Colonic mucosa (tissue), 4 donors: ENCODE measurements at regions not wholly inside any gene's neighbourhood (a gene's known extent, or its start where the extent isn't known, plus 50 kb on each side); places are given as distances from the start of the nearest gene placed in this dataset.

ENCODE experiments used
- DNase-seq: peaks from one replicate; pipeline ENCODE4 v3.0.0-alpha.2; 2020
- H3K27ac ChIP-seq: fragments of 200-600 bp; one replicate; pipeline ENCODE4 v1.8.0; 2021
- H3K27me3 ChIP-seq: fragments of 200-600 bp; one replicate; pipeline ENCODE4 v1.8.0; 2021
- H3K36me3 ChIP-seq: fragments of 200-600 bp; one replicate; pipeline ENCODE4 v1.8.0; 2021
- H3K4me1 ChIP-seq: fragments of 200-600 bp; one replicate; pipeline ENCODE4 v1.8.0; 2021; ENCODE audit warnings: mild to moderate bottlenecking
- H3K4me3 ChIP-seq: fragments of 200-600 bp; one replicate; pipeline ENCODE4 v1.8.0; 2021
- H3K9ac ChIP-seq, 2 donors: one replicate each; pipeline ENCODE4 v1.7.0; 2013; ENCODE audit warnings: control low read depth in 2 of 2, low read depth in 2 of 2, low read length in 2 of 2
- H3K9me3 ChIP-seq: fragments of 200-600 bp; one replicate; pipeline ENCODE4 v1.8.0; 2021
- intact Hi-C: fragments of 100-400 bp; cut with DNase I; formaldehyde crosslinking; loops from one replicate; pipeline ENCODE4 v1.14.1; 2022
- TF ChIP-seq, protein P1 (sequence below): fragments of 200-600 bp; IDR thresholded peaks from one replicate; pipeline ENCODE4 v1.8.0; 2022; ENCODE audit warnings: antibody characterized with exemption, mild to moderate bottlenecking
- donor health status: healthy.
- donor health status: DM: no; HTN: no; CAD: no.
- donor health status: DM: no; HTN: no; CAD: no.

DNA sequence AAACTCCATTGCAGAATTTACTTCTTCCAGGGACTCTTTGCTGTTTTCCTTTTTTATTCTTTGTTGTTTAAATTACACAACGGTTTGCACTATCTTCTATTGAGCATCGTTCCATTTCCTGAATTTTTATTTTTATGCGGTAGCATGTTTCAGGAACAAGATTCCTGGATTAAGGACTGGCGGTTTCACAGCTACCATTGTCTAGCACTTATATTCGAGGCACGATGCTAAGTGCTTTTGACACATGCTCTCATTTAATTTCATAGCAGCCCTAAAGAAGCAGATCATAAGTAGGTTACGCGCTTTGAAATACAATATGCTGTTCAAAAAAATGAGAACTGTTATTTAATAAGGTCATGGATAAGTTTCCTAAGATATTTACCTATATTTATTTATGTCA, 354.4 kb downstream of the ARL6IP6 start:
- no peak for DNase-seq
- Histone ChIP-seq H3K27ac (no peak overlapping the region), H3K4me1 (peaks cover under 1% of the 10 kb centered on the region), H3K9me3 (no peaks in the 10 kb centered on the region), H3K36me3 (no peaks in the 10 kb centered on the region), H3K4me3 (no peak overlapping the region), H3K27me3 (no peaks in the 10 kb centered on the region), H3K9ac (no peak overlapping the region)
- intact Hi-C loops: no loop called here
- TF ChIP-seq, protein P1, sequence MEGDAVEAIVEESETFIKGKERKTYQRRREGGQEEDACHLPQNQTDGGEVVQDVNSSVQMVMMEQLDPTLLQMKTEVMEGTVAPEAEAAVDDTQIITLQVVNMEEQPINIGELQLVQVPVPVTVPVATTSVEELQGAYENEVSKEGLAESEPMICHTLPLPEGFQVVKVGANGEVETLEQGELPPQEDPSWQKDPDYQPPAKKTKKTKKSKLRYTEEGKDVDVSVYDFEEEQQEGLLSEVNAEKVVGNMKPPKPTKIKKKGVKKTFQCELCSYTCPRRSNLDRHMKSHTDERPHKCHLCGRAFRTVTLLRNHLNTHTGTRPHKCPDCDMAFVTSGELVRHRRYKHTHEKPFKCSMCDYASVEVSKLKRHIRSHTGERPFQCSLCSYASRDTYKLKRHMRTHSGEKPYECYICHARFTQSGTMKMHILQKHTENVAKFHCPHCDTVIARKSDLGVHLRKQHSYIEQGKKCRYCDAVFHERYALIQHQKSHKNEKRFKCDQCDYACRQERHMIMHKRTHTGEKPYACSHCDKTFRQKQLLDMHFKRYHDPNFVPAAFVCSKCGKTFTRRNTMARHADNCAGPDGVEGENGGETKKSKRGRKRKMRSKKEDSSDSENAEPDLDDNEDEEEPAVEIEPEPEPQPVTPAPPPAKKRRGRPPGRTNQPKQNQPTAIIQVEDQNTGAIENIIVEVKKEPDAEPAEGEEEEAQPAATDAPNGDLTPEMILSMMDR: no peak

GRCh38 chr2:153072077-153072476, 353.7 kb downstream of the ARL6IP6 start:
- no peaks in the 10 kb centered on the region for H3K27me3 ChIP-seq
- intact Hi-C loops: no loop called here

GRCh38 chr2:153071090-153071489, 352.7 kb downstream of the ARL6IP6 start:
- no peak for DNase-seq
- no peak overlapping the region for H3K4me3 ChIP-seq
- no peaks in the 10 kb centered on the region for H3K36me3 ChIP-seq
- H3K9me3 ChIP-seq: no peaks in the 10 kb centered on the region
- H3K27me3 ChIP-seq: no peaks in the 10 kb centered on the region
- H3K4me1 ChIP-seq: no peaks in the 10 kb centered on the region
- no peak overlapping the region for H3K27ac ChIP-seq
- H3K9ac ChIP-seq: no peak overlapping the region
- TF ChIP-seq, protein P1: no peak
- intact Hi-C loops: no loop called here

More at GRCh38 chr2:153072077-153072476, 353.7 kb downstream of the ARL6IP6 start:
- H3K9me3 ChIP-seq: no peaks in the 10 kb centered on the region
- no peaks in the 10 kb centered on the region for H3K36me3 ChIP-seq
- no peak overlapping the region for H3K4me3 ChIP-seq
- H3K4me1 ChIP-seq: no peaks in the 10 kb centered on the region
- DNase-seq: no peak
- H3K27ac ChIP-seq: no peak overlapping the region
- H3K9ac ChIP-seq: no peak overlapping the region
- TF ChIP-seq, protein P1: no peak

DNA sequence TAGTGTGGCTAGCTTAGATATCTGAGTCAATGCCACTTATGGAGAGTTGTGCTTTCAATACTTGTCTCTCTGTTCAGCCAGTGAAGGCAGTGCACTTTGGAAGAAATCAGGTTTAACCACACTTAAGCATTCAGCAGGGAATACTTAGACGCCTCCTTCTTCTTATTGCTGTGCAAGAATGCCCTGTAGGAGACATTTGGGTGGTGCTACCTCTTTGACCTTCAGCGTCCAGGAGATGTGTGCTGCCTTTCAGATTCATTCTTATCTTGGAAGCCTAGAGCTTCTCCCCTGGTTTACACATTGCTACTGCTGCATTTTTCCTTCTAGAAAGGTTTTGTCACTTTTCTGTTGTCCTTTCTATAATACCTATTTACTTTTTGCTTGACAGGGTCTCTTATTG, 350.5 kb downstream of the ARL6IP6 start:
- H3K9ac ChIP-seq: no peak overlapping the region
- TF ChIP-seq, protein P1: no peak
- no peaks in the 10 kb centered on the region for H3K36me3 ChIP-seq
- H3K27ac ChIP-seq: no peak overlapping the region
- H3K27me3 ChIP-seq: no peaks in the 10 kb centered on the region
- H3K4me1 ChIP-seq: no peaks in the 10 kb centered on the region
- intact Hi-C loops: no loop called here
- no peak overlapping the region for H3K4me3 ChIP-seq
- no peaks in the 10 kb centered on the region for H3K9me3 ChIP-seq
- no peak for DNase-seq

- no peak for DNase-seq
- TF ChIP-seq, protein P1: no peak
- no peaks in the 10 kb centered on the region for H3K27me3 ChIP-seq
- no peaks in the 10 kb centered on the region for H3K9me3 ChIP-seq
- no peaks in the 10 kb centered on the region for H3K4me1 ChIP-seq
- H3K36me3 ChIP-seq: no peaks in the 10 kb centered on the region
- no peak overlapping the region for H3K4me3 ChIP-seq
- intact Hi-C loops: no loop called here
- no peak overlapping the region for H3K9ac ChIP-seq
- H3K27ac ChIP-seq: no peak overlapping the region
These were observed 349.6 kb downstream of the ARL6IP6 start for GRCh38 chr2:153068052-153068451.
